ENCODE measurements at regions not wholly inside any gene's neighbourhood (a gene's known extent, or its start where the extent isn't known, plus 50 kb on each side); places are given as distances from the start of the nearest gene placed in this dataset.

GRCh38 chr1:168799927-168800605 is 71.1 kb upstream of the DPT start:
- DNase-seq = no peak
- ChIA-PET POLR2A (no interaction called here), CTCF (no interaction called here)
- Mint-ChIP-seq H3K9me3 (no peaks in the 10 kb centered on the region), H3K4me1 (ENCODE audit: low read depth) (no peaks in the 10 kb centered on the region), H3K27me3 (no peaks in the 10 kb centered on the region), H3K4me3 (no peak overlapping the region), H3K27ac (no peak overlapping the region), H3K36me3 (ENCODE audit: low read depth) (no peaks in the 10 kb centered on the region)
- no peak for TF ChIP-seq CTCF (IDR thresholded peaks at IDR 0.05)
- ATAC-seq (ENCODE audit: poor library complexity) = no peak
- H3K36me3 ChIP-seq (ENCODE audit: insufficient read depth, low read length) = no peaks in the 10 kb centered on the region
- no peaks in the 10 kb centered on the region for H3K4me1 ChIP-seq (ENCODE audit: insufficient read depth, low read length)
- peaks cover 0 to under 1% of the 10 kb centered on the region in 2 experiments for H3K27me3 ChIP-seq (ENCODE audit: control insufficient read depth in 1 of 2, insufficient read depth in 2 of 2, low read length in 2 of 2)
- no peak overlapping the region for H3K4me3 ChIP-seq (ENCODE audit: low read length)
- no peak overlapping the region for H3K27ac ChIP-seq (ENCODE audit: low read depth in 1 of 2, low read length in 2 of 2)
- intact Hi-C loops (cut with DNase I, micrococcal nuclease) = no loop called here
- H3K9me3 ChIP-seq (ENCODE audit: control insufficient read depth in 1 of 2, insufficient read depth in 1 of 2, low read length in 2 of 2) = no peaks in the 10 kb centered on the region

GRCh38 chr1:168801032-168801745 is 72.2 kb upstream of the DPT start:
- no peaks in the 10 kb centered on the region for H3K4me1 Mint-ChIP-seq (ENCODE audit: low read depth)
- Histone ChIP-seq H3K27ac (ENCODE audit: low read depth in 1 of 2, low read length in 2 of 2) (no peak overlapping the region), H3K27me3 (ENCODE audit: control insufficient read depth in 1 of 2, insufficient read depth in 2 of 2, low read length in 2 of 2) (no peaks in the 10 kb centered on the region), H3K9me3 (ENCODE audit: control insufficient read depth in 1 of 2, insufficient read depth in 1 of 2, low read length in 2 of 2) (no peaks in the 10 kb centered on the region), H3K36me3 (ENCODE audit: insufficient read depth, low read length) (no peaks in the 10 kb centered on the region), H3K4me3 (ENCODE audit: low read length) (no peak overlapping the region), H3K4me1 (ENCODE audit: insufficient read depth, low read length) (no peaks in the 10 kb centered on the region)
- H3K9me3 Mint-ChIP-seq = no peaks in the 10 kb centered on the region
- no peaks in the 10 kb centered on the region for H3K36me3 Mint-ChIP-seq (ENCODE audit: low read depth)
- POLR2A ChIA-PET = no interaction called here
- H3K27ac Mint-ChIP-seq = no peak overlapping the region
- intact Hi-C loops (cut with DNase I, micrococcal nuclease) = no loop called here
- TF ChIP-seq CTCF (IDR thresholded peaks at IDR 0.05) = no peak
- ATAC-seq (ENCODE audit: poor library complexity) (no peak), DNase-seq (no peak)
- no peak overlapping the region for H3K4me3 Mint-ChIP-seq
- peaks cover 1% of the 10 kb centered on the region for H3K27me3 Mint-ChIP-seq
- CTCF ChIA-PET = no interaction called here

- Histone ChIP-seq H3K27me3 (ENCODE audit: control insufficient read depth in 1 of 2, insufficient read depth in 2 of 2, low read length in 2 of 2) (peaks cover 0 to 6% of the 10 kb centered on the region in 2 experiments), H3K9me3 (ENCODE audit: control insufficient read depth in 1 of 2, insufficient read depth in 1 of 2, low read length in 2 of 2) (no peaks in the 10 kb centered on the region), H3K4me3 (ENCODE audit: low read length) (no peak overlapping the region), H3K4me1 (ENCODE audit: insufficient read depth, low read length) (no peaks in the 10 kb centered on the region), H3K27ac (ENCODE audit: low read depth in 1 of 2, low read length in 2 of 2) (no peak overlapping the region), H3K36me3 (ENCODE audit: insufficient read depth, low read length) (no peaks in the 10 kb centered on the region)
- Mint-ChIP-seq H3K9me3 (no peaks in the 10 kb centered on the region), H3K4me1 (ENCODE audit: low read depth) (no peaks in the 10 kb centered on the region), H3K36me3 (ENCODE audit: low read depth) (no peaks in the 10 kb centered on the region), H3K27me3 (peaks cover 13% of the 10 kb centered on the region), H3K4me3 (no peak overlapping the region), H3K27ac (no peak overlapping the region)
- DNase-seq = no peak
- ChIA-PET CTCF (no interaction called here), POLR2A (no interaction called here)
- TF ChIP-seq CTCF (IDR thresholded peaks at IDR 0.05) = no peak
- no peak for ATAC-seq (ENCODE audit: poor library complexity)
- intact Hi-C loops (cut with DNase I, micrococcal nuclease) = no loop called here
Observed at GRCh38 chr1:168803806-168804510, 75.0 kb upstream of the DPT start.
